GM19452 (cell line): ENCODE measurements at regions not wholly inside any gene's neighbourhood (a gene's known extent, or its start where the extent isn't known, plus 50 kb on each side); places are given as distances from the start of the nearest gene placed in this dataset.

ENCODE experiments used
- ATAC-seq: cut with Tn5 transposase; IDR thresholded peaks from one replicate; pipeline ENCODE4 v1.9.1; 2021; ENCODE audit not compliant: unreplicated experiment

DNA sequence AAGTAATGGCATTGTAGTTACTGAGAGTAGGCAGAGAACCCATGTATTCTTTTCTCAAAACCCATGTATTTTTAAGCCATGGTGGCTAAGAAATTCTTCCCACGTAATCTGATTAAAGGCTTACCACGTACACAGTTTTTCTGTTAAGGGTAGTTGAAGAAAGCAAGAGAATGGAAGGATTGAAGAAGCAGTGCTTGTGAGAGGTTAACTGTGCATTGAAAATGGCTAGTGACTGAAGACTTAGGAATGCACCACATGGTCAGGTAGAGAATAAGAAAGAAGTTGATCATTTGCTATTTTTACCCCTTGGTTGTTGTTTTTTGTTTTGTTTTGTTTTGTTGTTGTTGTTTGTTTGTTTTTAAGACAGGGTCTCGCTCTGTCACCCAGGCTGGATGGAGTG, 178.9 kb upstream of the SNX7 start:
- no peak for ATAC-seq

DNA sequence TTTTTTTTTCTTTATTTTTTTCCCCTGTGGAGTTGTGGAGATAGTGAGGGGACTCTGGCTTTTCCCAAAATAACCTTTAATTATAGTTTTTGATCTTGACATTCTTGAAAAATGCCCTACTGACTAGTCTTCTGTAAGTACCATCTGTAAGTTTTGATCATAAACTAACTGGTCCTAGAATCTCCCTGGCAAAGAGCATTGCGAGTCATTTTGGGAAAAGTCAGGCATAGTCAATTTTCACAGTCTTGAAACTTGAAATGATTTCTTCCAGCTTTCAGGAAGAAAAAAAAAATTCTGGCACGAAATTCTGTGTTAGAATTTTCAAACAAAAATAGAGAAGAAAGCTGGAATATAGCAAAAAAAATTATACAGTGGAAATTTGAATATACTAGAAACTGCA, 181.2 kb upstream of the SNX7 start:
- no peak for ATAC-seq

DNA sequence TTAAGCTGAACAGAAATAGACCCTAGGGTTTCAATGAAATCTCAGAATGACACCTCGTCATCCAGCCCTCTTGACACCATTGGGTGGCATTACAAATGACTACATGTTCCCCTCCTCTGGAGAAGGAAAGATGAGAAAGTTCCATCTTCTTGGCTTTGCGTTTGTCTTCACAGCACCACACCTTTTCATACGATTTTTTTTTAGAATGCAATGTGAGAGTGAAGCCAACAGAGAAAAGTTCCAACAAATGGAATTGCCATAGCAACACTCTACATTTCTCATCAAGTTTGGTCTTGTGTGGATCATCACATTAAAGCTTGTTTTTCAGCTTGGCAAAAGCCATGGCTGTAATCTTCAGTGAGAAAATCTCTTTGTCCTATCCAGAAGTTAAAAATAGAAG, 183.4 kb upstream of the SNX7 start:
- no peak for ATAC-seq

DNA sequence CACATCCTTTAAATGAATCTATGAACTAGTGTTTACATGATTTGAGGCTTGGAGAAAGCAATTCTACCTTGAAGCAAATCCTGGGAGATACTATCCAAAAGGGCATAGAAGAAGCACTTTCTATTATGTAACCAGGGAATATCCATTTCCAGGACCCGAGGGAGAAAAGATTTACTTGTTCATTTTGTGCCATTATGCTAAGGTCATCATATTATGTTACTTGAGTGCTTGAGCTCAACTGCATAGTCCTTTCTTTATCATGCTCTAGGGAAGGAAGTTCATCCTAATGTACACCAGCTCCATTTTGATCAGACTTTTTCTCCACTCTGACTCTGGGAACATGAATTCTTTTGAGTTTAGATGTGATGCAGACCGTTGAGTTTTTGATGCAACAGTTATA, 188.6 kb upstream of the SNX7 start:
- no peak for ATAC-seq

DNA sequence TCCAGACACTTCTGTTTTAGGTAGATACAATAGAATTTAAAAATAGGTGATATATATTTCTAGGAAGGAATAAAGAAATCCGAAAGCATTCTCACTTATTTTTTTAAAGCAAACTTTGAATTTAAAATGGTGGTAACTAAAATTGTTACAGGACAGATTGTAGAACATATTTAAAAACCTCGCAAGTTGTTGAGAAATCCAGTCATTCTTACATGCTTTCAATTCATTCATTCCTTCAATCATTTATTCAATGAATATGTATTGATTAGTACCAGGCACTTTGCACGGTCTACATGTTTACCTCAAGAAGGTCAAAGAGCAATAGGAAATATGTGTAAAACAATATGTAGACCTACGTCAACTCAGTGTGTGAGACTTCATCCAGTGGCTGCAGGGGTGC, 189.9 kb upstream of the SNX7 start:
- no peak for ATAC-seq

DNA sequence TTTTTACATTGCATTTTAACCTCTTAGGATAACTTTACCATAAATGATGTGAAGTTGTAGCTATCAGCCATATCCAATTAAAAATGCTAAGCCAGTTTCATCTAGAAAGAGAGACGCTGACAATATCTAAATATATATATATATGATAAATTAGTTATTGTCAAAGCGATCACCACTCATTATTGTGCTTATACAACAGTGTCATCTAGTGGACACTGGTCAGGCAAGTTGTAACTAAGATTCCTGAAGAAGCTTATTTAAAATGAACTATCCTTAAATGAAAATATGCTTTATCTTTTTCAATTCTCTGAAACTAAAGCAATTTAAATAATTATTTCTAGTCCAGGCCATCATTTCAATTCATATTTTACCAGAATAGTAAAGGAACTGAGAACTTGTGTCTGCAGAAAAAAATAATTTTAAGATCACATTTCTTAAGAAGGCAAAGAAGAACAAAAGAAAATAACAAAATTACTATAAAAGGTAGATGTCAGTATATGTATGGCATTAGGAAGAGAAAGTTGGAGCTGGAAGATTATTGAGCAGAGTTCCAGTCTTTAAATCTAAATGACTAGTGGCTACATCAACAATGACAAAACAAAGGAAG, 193.3 kb upstream of the SNX7 start:
- no peak for ATAC-seq

DNA sequence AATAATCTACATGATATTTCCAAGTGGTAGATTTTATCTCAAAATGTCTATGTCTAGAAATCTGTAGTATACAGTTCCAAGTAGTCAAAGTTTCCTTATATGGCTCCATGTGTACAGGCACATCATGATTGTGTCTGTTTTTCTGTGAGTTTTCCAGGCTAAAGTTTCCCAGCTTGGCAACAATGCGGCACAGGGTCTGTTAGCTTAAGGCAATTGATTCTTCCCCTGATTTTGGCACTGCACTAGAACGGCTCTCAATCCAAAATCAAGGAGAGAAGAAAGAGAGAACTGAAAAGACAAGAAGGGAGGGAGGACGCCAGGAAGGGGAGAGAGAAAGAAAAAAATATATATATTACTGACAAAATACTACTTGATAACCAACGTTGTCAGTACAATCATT, 193.9 kb upstream of the SNX7 start:
- ATAC-seq = no peak

DNA sequence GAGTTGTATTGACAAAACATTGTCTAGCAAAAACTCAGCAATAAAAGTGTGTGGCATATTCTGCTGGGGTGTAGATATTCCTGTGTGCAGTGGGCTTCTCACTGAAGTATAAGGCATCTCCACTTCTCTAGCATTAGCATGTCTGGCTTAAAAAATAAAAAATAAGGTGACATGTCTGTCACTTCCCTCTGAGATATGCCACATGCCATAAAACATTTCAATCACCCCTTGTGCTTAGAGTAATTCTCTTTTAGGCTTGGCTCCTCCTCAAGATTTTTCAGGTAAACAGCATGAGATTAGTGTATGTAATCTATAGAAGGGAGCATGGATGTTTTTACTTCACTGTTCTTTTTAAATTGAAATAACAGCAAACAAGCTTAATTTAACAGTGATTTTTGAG, 194.4 kb upstream of the SNX7 start:
- no peak for ATAC-seq

DNA sequence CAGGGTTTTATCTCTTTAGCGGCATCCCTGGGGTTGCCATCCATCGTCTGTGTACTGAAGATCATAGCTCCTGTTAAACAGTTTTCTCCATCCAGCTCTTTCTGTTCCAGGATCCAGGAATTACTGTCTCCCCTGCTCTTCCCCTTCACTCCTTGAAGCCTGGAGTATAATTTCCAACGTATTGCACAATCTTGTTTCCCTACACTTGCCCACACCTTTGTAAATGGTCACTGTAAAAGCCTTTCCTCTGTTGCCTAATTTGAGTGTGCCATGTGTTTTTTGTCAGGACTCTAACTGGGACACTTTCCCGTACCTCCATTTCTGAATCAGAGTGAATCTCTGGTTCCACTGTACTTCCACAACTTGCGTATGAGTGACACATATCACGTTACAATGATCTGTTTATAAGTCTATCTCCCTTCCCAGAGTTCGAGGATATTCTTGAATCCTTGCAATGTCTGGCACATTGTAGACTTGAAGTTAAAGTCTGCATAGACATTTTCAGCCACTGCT, 199.6 kb upstream of the SNX7 start:
- ATAC-seq = no peak

DNA sequence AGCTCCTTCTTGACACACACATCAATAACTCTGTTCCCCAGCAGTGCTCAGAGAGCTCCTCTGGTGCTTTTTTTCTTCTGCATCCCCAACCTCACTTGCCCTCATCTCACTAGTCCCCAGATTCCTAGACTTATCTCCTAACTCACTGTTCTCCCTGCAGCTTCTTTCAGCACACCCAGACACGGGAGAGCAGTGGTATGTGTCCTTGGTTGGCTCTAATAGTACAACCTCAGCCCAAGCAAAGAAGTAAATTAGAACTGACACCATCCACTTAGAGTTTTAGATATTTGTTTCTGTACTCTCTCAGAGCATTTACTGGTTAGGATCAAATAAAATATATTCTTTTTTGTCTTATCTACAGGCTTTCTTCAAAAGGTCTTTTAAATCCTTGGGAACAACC, 201.4 kb upstream of the SNX7 start:
- ATAC-seq = no peak

DNA sequence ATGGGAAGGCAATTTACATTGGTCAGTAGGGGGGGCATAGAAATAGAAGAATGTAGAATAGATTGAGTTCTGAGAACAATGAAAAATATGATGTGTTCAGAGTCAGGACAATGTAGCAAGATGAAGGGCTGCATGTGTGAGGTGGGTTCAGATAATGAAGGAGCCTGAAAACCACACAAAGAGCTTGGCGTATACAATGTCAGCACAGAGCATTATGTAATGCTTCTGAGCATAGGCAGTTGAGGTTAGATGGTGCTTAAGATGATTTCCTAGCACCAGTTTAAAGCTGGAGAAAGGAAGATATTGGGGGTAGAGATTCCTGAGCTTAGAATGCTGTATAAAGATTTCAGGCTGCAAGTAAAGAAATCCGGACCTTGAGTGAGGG, 202.0 kb upstream of the SNX7 start:
- no peak for ATAC-seq

DNA sequence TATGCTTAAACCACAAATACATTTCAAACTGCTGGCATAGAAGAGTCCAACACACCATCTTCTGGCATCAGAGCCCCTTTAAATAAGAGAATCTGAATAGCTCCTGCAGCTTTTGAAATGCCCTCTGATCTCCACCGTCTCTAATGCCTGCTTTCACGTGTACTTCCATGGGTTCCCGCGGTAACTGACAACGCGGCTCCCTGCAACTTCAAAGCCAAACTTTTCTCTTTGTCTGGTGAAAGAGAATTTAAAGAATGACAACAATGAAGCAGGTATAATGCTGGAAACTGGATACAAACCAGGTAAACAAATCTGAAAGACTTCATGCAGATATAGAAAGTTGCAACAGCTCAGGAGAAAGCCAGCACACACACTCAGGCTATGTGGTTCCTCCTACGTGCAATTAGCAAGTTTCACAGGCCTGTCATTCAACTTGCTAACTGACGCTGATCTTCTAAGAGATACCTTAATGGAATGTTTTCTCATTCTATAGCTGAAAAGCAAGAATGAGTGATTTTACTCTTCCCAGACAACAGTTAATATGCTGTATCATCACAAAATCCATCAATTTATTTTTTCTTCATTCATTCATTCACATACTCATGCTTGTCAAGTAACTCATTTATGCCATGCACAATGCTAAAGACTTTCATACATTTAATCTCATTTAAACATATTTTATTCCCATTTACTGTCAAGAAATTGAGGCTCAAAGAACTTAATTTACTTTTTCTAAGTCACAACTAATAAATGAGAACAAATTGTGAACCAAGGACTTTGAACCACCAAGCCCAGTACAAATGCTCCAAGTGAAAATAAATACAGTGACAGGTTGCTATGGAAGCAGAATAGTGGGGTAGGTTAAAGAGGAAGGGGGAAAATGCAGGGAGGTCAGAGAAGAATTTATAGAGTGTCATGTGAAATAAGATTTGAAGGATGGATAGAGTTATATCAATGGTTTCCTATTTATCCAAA, 202.7 kb upstream of the SNX7 start:
- ATAC-seq = no peak

DNA sequence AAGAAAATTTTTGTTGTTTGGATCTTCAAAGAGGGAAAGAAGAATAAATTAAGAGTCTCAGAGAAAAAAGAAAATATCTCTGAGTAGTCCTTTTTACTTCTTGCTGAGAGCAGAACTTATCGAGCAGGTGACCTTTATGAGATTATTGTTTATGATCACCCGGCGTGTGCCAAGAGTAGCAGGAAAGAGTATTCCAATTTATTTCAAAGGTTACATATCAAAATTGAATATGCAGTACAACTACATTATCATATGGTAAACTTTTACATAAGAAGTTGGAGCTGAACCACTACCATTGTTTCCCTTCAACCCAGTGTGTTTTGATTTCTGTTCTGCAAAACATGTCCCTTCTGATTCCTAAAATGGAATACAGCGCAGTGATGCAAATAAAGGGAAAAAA, 204.3 kb upstream of the SNX7 start:
- ATAC-seq = no peak

DNA sequence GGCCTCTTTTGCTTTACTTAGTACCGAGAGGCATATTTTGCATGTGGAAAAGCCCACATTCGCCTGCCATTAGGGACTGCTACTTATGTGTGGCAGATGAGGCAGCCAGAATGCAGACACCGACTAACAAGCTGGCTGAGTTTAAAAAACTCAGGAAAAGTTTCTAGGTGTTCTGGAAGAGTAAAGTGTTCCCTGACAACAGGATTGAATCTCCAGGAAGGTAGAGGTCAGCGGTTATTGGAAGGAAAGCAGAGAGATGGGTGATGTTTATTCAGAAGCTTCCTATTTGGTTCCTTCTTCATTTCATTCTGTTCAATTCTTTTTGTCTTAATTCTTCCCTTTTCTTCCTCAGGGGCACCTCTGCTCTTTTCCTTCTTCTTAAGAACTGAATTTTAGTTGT, 206.9 kb upstream of the SNX7 start:
- ATAC-seq = no peak

DNA sequence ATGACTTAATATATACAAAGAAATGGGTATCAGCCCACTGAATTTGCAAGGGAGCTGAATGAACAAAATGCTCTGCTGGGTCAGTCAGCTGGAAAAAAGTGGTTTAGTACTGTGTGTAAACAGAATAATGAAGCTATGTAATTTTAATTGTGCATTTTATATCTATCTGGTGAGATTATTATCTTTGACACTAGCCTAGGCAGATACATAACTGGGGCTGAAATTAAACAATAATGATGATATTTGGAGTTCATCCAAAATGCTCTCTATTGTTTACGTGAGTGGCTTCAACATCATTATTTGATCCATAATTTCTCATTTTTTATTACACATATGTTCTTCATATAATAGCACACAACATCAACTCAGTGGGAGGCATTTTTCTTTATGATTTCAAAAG, 208.5 kb upstream of the SNX7 start:
- no peak for ATAC-seq

DNA sequence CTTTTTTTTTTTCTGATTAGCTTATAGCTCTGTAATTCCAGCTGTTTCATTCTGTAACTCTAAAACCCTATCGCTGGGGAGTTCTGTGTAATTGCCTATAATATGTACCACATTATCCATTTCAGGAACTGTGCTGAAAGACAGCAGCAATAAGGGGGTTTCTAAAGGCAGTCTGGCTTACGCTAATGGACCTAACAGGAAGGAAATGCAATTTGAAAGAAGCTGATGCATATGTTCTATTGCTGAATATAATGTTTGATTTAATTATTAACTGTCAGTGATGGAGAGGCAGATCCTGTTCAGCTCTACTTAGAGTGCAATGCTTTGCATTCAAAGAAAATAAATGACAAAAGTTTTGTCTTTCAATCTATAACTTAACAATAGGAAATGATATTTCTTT, 209.4 kb upstream of the SNX7 start:
- peak; percentile 78 for ATAC-seq

DNA sequence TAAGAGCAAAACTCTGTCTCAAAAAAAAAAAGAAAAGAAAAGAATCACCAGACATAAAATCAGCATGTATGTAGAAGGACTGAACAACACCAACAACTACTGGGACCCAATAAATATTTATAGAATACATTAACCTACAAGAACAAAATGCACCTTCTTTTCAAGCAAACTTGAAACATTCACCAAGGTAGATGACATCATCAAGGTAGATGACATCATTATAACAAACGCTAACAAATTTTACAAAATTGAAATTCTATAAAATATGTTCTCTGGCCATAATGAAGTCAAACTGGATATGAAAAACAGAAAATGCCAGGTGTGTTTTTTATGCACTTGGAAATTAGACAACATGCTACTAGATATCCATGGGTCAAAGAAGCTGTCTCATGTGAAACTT, 220.2 kb upstream of the SNX7 start:
- ATAC-seq = no peak

DNA sequence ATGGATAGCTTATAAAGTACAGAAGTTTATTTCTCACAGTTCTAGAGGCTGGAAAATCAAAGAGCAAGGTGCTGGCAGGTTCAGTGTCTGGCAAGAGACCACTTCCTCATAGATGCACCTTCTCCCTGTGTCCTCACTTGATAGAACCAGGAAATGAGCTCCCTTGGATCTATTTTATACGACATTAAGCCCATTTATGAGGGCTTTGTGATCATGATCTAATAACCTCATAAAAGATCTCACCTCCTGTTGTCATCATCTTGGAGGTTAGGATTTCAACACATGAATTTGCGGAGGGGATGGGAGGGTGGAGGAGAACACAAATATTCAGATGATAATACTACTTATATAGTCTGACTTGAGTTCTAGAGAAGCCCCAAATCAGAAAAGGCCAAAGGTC, 222.1 kb upstream of the SNX7 start:
- ATAC-seq = no peak

DNA sequence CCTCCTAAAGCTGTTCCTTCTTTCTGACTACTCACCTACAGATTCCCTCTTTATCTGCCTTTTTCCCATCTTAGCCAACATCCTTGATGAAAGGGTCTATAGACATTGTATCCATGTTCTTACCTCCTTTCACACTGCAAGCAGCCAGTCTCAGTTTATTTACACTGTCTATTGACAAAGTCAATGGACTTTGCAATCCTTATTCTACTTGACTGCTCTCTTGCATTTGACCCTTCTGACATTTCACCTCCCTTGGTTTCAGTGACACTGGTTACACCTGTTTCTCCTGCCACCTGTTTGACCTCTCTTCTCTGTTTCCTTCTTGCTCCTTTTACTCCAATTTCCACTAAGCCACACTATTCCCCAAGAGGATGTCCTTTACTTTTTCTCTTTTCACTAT, 224.0 kb upstream of the SNX7 start:
- no peak for ATAC-seq

DNA sequence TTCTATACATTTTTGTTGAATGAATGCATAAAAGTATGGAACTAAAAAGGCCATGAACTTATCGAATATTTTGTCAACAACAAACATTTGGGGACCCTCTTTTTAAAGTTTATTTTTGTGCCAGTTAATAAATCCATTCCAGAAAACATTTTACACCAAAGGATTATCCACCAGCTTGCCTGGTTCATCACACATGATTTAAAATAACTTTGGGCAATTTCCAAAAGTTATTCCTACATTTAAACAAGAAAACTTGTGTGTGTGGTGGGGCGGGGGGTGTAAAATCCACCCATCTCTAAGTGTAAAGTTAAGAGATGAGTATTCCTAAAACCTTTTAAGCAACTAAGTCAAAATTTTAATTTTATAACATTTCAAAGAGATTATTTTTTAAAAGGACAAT, 224.5 kb upstream of the SNX7 start:
- ATAC-seq = no peak

DNA sequence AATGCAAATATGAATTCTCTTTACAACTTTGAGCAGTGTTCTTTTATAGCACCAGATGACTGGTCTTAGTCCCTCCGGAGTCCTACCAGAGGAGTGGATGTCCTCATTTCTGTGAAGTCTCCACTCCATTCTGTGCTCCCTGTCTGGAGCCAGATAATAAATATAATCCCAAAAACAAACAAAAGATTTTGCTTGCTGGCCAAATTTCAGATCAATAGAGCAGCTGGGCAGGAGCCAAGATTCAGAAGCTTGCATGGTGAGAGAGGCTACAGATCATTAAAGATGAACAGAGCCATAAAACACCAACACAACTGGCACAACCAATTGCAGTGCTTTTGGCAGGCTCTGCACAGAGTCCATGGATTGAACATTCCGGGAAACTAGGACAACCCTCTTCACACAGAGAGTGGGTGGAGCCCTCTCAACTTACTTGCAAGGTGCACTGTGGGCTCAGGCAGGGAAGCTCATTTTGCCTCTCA, 231.5 kb upstream of the SNX7 start:
- ATAC-seq = no peak

DNA sequence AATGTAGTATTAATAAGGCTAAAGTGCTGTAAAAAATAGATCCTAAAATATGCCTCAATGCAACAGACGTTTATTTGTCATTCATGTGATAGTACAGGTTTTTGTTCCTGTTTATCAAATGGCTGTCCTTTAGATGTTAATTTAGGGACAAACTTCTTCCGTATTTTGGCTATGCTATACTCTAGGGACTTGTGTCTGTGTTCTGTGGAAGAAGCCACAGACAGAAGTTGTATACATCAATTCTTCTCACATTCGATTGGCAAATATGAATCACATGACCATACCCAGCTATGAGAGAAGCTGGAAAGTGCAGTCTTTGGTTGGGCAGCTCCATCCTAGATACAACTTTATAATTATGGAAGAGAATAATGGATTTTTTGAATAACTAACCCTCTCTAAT, 232.7 kb upstream of the SNX7 start:
- no peak for ATAC-seq
